Stimulated activated effector memory CD8-positive, alpha-beta T cell treated with anti-CD3 and anti-CD28 coated beads, Interleukin-12 subunit alpha, Interleukin-12 subunit beta, amount 100 ng/mL, for 72 hours (primary cell): ENCODE measurements at regions not wholly inside any gene's neighbourhood (a gene's known extent, or its start where the extent isn't known, plus 50 kb on each side); places are given as distances from the start of the nearest gene placed in this dataset.

Experiments used
- ATAC-seq: fragments of 150-1000 bp; cut with Tn5 transposase; 2 replicates; pipeline ENCODE4 v1.10.0; 2021
- DNase-seq, 2 donors: peaks; one replicate each; pipeline ENCODE4 v3.0.0; 2021 to 2022; ENCODE audit warnings: low spot score in 2 of 2
- H3K27ac Mint-ChIP-seq: one replicate; pipeline ENCODE4 v1.8.0; 2022; ENCODE audit warnings: mild to moderate bottlenecking, mixed read lengths
- H3K36me3 Mint-ChIP-seq: one replicate; pipeline ENCODE4 v1.8.0; 2022; ENCODE audit warnings: mild to moderate bottlenecking, mixed read lengths
- H3K4me1 Mint-ChIP-seq: one replicate; pipeline ENCODE4 v1.8.0; 2022; ENCODE audit warnings: mixed read lengths
- H3K4me3 Mint-ChIP-seq: one replicate; pipeline ENCODE4 v1.8.0; 2022; ENCODE audit warnings: mild to moderate bottlenecking, mixed read lengths
- H3K9me3 Mint-ChIP-seq: one replicate; pipeline ENCODE4 v1.8.0; 2022; ENCODE audit warnings: mixed read lengths

- H3K9me3 Mint-ChIP-seq: no peaks in the 10 kb centered on the region
- no peak overlapping the region for H3K27ac Mint-ChIP-seq
- DNase-seq (no peak), ATAC-seq (peak; percentile 40)
- no peak overlapping the region for H3K4me3 Mint-ChIP-seq
- H3K4me1 Mint-ChIP-seq: peaks cover 22% of the 10 kb centered on the region
- no peaks in the 10 kb centered on the region for H3K36me3 Mint-ChIP-seq
Observed at GRCh38 chr15:69784798-69785566, 312.7 kb downstream of the TLE3 start.

- Mint-ChIP-seq H3K36me3 (no peaks in the 10 kb centered on the region), H3K9me3 (peaks cover 3% of the 10 kb centered on the region), H3K4me3 (no peak overlapping the region), H3K4me1 (peaks cover 16% of the 10 kb centered on the region), H3K27ac (no peak overlapping the region)
- ATAC-seq: no peak
- no peak for DNase-seq
Observed at GRCh38 chr15:69786136-69786701, 311.5 kb downstream of the TLE3 start.

- H3K4me3 Mint-ChIP-seq: no peak overlapping the region
- DNase-seq (no peak), ATAC-seq (no peak)
- no peaks in the 10 kb centered on the region for H3K36me3 Mint-ChIP-seq
- H3K27ac Mint-ChIP-seq: peak overlapping the region; percentile 58
- peaks cover 6% of the 10 kb centered on the region for H3K9me3 Mint-ChIP-seq
- H3K4me1 Mint-ChIP-seq: peaks cover 4% of the 10 kb centered on the region
Observed at GRCh38 chr15:69787791-69788190, 309.9 kb downstream of the TLE3 start.

GRCh38 chr15:69789648-69790393, 307.9 kb downstream of the TLE3 start:
- H3K9me3 Mint-ChIP-seq: peaks cover 6% of the 10 kb centered on the region
- no peak for ATAC-seq
- H3K36me3 Mint-ChIP-seq: no peaks in the 10 kb centered on the region
- H3K4me1 Mint-ChIP-seq: peaks cover under 1% of the 10 kb centered on the region
- H3K4me3 Mint-ChIP-seq: no peak overlapping the region
- DNase-seq: no peak
- H3K27ac Mint-ChIP-seq: no peak overlapping the region

GRCh38 chr15:69790632-69791031, 307.1 kb downstream of the TLE3 start:
- H3K36me3 Mint-ChIP-seq: no peaks in the 10 kb centered on the region
- H3K4me3 Mint-ChIP-seq: no peak overlapping the region
- H3K9me3 Mint-ChIP-seq: peaks cover 6% of the 10 kb centered on the region
- no peak overlapping the region for H3K27ac Mint-ChIP-seq
- no peaks in the 10 kb centered on the region for H3K4me1 Mint-ChIP-seq
- DNase-seq (no peak), ATAC-seq (no peak)

- Mint-ChIP-seq H3K27ac (peak overlapping the region; percentile 32), H3K36me3 (no peaks in the 10 kb centered on the region), H3K4me3 (no peak overlapping the region), H3K4me1 (no peaks in the 10 kb centered on the region), H3K9me3 (peaks cover 6% of the 10 kb centered on the region)
- DNase-seq (no peak), ATAC-seq (no peak)
Observed at GRCh38 chr15:69792823-69793222, 304.9 kb downstream of the TLE3 start.

GRCh38 chr15:69793431-69793780, 304.3 kb downstream of the TLE3 start:
- Mint-ChIP-seq H3K36me3 (no peaks in the 10 kb centered on the region), H3K4me1 (no peaks in the 10 kb centered on the region), H3K4me3 (no peak overlapping the region), H3K27ac (peak overlapping the region; percentile 27), H3K9me3 (peaks cover 6% of the 10 kb centered on the region)
- no peak for ATAC-seq
- no peak for DNase-seq

GRCh38 chr15:69793781-69794451, 303.8 kb downstream of the TLE3 start:
- H3K4me3 Mint-ChIP-seq: no peak overlapping the region
- ATAC-seq (no peak), DNase-seq (no peak)

GRCh38 chr15:69794645-69795469, 302.9 kb downstream of the TLE3 start:
- no peak for ATAC-seq
- DNase-seq: no peak
- Mint-ChIP-seq H3K9me3 (peaks cover 6% of the 10 kb centered on the region), H3K4me3 (no peak overlapping the region), H3K27ac (no peak overlapping the region), H3K36me3 (no peaks in the 10 kb centered on the region), H3K4me1 (peaks cover 7% of the 10 kb centered on the region)

More at GRCh38 chr15:69793781-69794451, 303.8 kb downstream of the TLE3 start:
- Mint-ChIP-seq H3K36me3 (no peaks in the 10 kb centered on the region), H3K4me1 (peaks cover 4% of the 10 kb centered on the region), H3K27ac (peak overlapping the region; percentile 27), H3K9me3 (peaks cover 6% of the 10 kb centered on the region)

GRCh38 chr15:69795601-69796000, 302.1 kb downstream of the TLE3 start:
- no peak for ATAC-seq
- no peak for DNase-seq
- peaks cover 6% of the 10 kb centered on the region for H3K9me3 Mint-ChIP-seq

GRCh38 chr15:69797051-69797595, 300.6 kb downstream of the TLE3 start:
- peaks cover 7% of the 10 kb centered on the region for H3K4me1 Mint-ChIP-seq
- peak overlapping the region; percentile 54 for H3K27ac Mint-ChIP-seq
- ATAC-seq (no peak), DNase-seq (no peak)
- H3K9me3 Mint-ChIP-seq: no peaks in the 10 kb centered on the region
- no peaks in the 10 kb centered on the region for H3K36me3 Mint-ChIP-seq
- no peak overlapping the region for H3K4me3 Mint-ChIP-seq

More at GRCh38 chr15:69795601-69796000, 302.1 kb downstream of the TLE3 start:
- Mint-ChIP-seq H3K27ac (peak overlapping the region; percentile 45), H3K36me3 (no peaks in the 10 kb centered on the region), H3K4me1 (peaks cover 7% of the 10 kb centered on the region), H3K4me3 (no peak overlapping the region)

- ATAC-seq: no peak
- Mint-ChIP-seq H3K36me3 (no peaks in the 10 kb centered on the region), H3K9me3 (no peaks in the 10 kb centered on the region), H3K27ac (peak overlapping the region; percentile 54), H3K4me3 (no peak overlapping the region), H3K4me1 (peaks cover 7% of the 10 kb centered on the region)
- DNase-seq: no peak
Observed at GRCh38 chr15:69797615-69798014, 300.1 kb downstream of the TLE3 start.

- peaks cover 7% of the 10 kb centered on the region for H3K4me1 Mint-ChIP-seq
- no peaks in the 10 kb centered on the region for H3K9me3 Mint-ChIP-seq
- no peaks in the 10 kb centered on the region for H3K36me3 Mint-ChIP-seq
- H3K27ac Mint-ChIP-seq: peak overlapping the region; percentile 54
- no peak for ATAC-seq
- H3K4me3 Mint-ChIP-seq: no peak overlapping the region
- no peak for DNase-seq
Observed at GRCh38 chr15:69798481-69799250, 299.1 kb downstream of the TLE3 start.

GRCh38 chr15:69801144-69801543, 296.6 kb downstream of the TLE3 start:
- Mint-ChIP-seq H3K4me1 (peaks cover 10% of the 10 kb centered on the region), H3K9me3 (no peaks in the 10 kb centered on the region), H3K27ac (no peak overlapping the region), H3K4me3 (no peak overlapping the region), H3K36me3 (no peaks in the 10 kb centered on the region)
- ATAC-seq: no peak
- DNase-seq: no peak
